Medulla oblongata (tissue), 1 donor: ENCODE measurements at regions not wholly inside any gene's neighbourhood (a gene's known extent, or its start where the extent isn't known, plus 50 kb on each side); places are given as distances from the start of the nearest gene placed in this dataset.
A peak's percentile ranks its signal among the peaks of the same experiment; 100 is the strongest.

Experiments
- DNase-seq: peaks from one replicate; pipeline ENCODE4 v3.0.0-alpha.2; 2015; ENCODE audit errors: extremely low spot score

GRCh38 chr10:61148451-61148850 is 204.5 kb upstream of the RHOBTB1 start:
- DNase-seq = no peak

- DNase-seq = no peak
These were observed 199.0 kb upstream of the RHOBTB1 start for GRCh38 chr10:61142987-61143386.

GRCh38 chr10:61140765-61141392 is 196.9 kb upstream of the RHOBTB1 start:
- peak; percentile 91 for DNase-seq

GRCh38 chr10:61139592-61139953 is 195.6 kb upstream of the RHOBTB1 start:
- peak; percentile 10 for DNase-seq

GRCh38 chr10:61138708-61139591 is 195.0 kb upstream of the RHOBTB1 start:
- no peak for DNase-seq

- no peak for DNase-seq
These were observed 192.2 kb upstream of the RHOBTB1 start for GRCh38 chr10:61136139-61136538.

GRCh38 chr10:61135276-61135721 is 191.3 kb upstream of the RHOBTB1 start:
- DNase-seq = no peak

GRCh38 chr10:61130366-61130765 is 186.4 kb upstream of the RHOBTB1 start:
- no peak for DNase-seq

- no peak for DNase-seq
These were observed 184.2 kb upstream of the RHOBTB1 start for GRCh38 chr10:61128196-61128595.

- DNase-seq = no peak
These were observed 181.7 kb upstream of the RHOBTB1 start for GRCh38 chr10:61125560-61126170.

- no peak for DNase-seq
These were observed 181.0 kb upstream of the RHOBTB1 start for GRCh38 chr10:61124756-61125530.

- no peak for DNase-seq
These were observed 176.8 kb upstream of the RHOBTB1 start for GRCh38 chr10:61120805-61121204.

- DNase-seq = no peak
These were observed 175.6 kb upstream of the RHOBTB1 start for GRCh38 chr10:61119573-61119972.

- DNase-seq = no peak
These were observed 171.9 kb upstream of the RHOBTB1 start for GRCh38 chr10:61115897-61116296.

- no peak for DNase-seq
These were observed 168.8 kb upstream of the RHOBTB1 start for GRCh38 chr10:61112771-61113170.

GRCh38 chr10:61110936-61111335 is 167.0 kb upstream of the RHOBTB1 start:
- DNase-seq = no peak

GRCh38 chr10:61110188-61110844 is 166.3 kb upstream of the RHOBTB1 start:
- no peak for DNase-seq

- no peak for DNase-seq
These were observed 164.9 kb upstream of the RHOBTB1 start for GRCh38 chr10:61108915-61109314.

GRCh38 chr10:61100887-61101286 is 156.9 kb upstream of the RHOBTB1 start:
- DNase-seq = no peak

GRCh38 chr10:61099756-61100155 is 155.8 kb upstream of the RHOBTB1 start:
- DNase-seq = no peak

GRCh38 chr10:61098966-61099365 is 155.0 kb upstream of the RHOBTB1 start:
- DNase-seq = no peak
